Natural killer cell (primary cell): ENCODE measurements at regions not wholly inside any gene's neighbourhood (a gene's known extent, or its start where the extent isn't known, plus 50 kb on each side); places are given as distances from the start of the nearest gene placed in this dataset.

ENCODE experiments used
- ATAC-seq, 3 donors: fragments of 150-1000 bp in 2 of 3; fragments of 200-7000 bp in 1 of 3; cut with Tn5 transposase; 1 replicate in 1 of 3; 2 replicates in 2 of 3; pipeline ENCODE4 v1.10.0; 2021; ENCODE audit warnings: mild to moderate bottlenecking in 2 of 3, moderate library complexity in 2 of 3
- DNase-seq, 2 donors: peaks; one replicate each; pipeline versions ENCODE4 v3.0.0 to v3.0.0-alpha.2; 2013 to 2021; ENCODE audit warnings: mixed read lengths in 1 of 2
- H3K27ac ChIP-seq: one replicate; pipeline ENCODE4 v1.5.1; 2013; ENCODE audit warnings: mild to moderate bottlenecking, low read length
- H3K27me3 ChIP-seq: one replicate; pipeline ENCODE4 v1.6.1; 2013; ENCODE audit warnings: low read length; ENCODE audit not compliant: control insufficient read depth, insufficient read depth
- H3K36me3 ChIP-seq: one replicate; pipeline ENCODE4 v1.6.1; 2013; ENCODE audit warnings: low read length; ENCODE audit not compliant: control insufficient read depth, insufficient read depth
- H3K4me1 ChIP-seq: one replicate; pipeline ENCODE4 v1.6.1; 2013; ENCODE audit warnings: low read length; ENCODE audit not compliant: control insufficient read depth, insufficient read depth
- H3K4me3 ChIP-seq: one replicate; pipeline ENCODE4 v1.5.1; 2013; ENCODE audit warnings: low read length
- H3K9me3 ChIP-seq: one replicate; pipeline ENCODE4 v1.6.1; 2013; ENCODE audit warnings: low read length; ENCODE audit not compliant: control insufficient read depth, insufficient read depth
- H3K27ac Mint-ChIP-seq, 2 donors: one replicate each; pipeline ENCODE4 v1.8.0; 2022; ENCODE audit warnings: mild to moderate bottlenecking in 2 of 2, mixed read lengths in 2 of 2, moderate library complexity in 1 of 2
- H3K27me3 Mint-ChIP-seq, 2 donors: one replicate each; pipeline ENCODE4 v1.8.0; 2022; ENCODE audit warnings: low read depth in 2 of 2, mixed read lengths in 2 of 2
- H3K36me3 Mint-ChIP-seq: one replicate; pipeline ENCODE4 v1.8.0; 2022; ENCODE audit warnings: mixed read lengths
- H3K4me1 Mint-ChIP-seq, 2 donors: one replicate each; pipeline ENCODE4 v1.8.0; 2022; ENCODE audit warnings: mixed read lengths in 2 of 2
- H3K4me3 Mint-ChIP-seq: one replicate; pipeline ENCODE4 v1.8.0; 2022; ENCODE audit warnings: mild to moderate bottlenecking, moderate library complexity, mixed read lengths
- H3K9me3 Mint-ChIP-seq, 2 donors: one replicate each; pipeline ENCODE4 v1.8.0; 2022; ENCODE audit warnings: mixed read lengths in 2 of 2
- CTCF ChIP-seq: fragments of 200-600 bp; IDR thresholded peaks from one replicate; pipeline ENCODE4 v1.8.0; 2022; ENCODE audit warnings: antibody characterized with exemption
- WGBS: methylation state at CpG from one replicate; pipeline ENCODE4 v1.1.7; 2013; ENCODE audit warnings: missing lambda C conversion rate; ENCODE audit not compliant: insufficient coverage; 5-methylcytosine and 5-hydroxymethylcytosine counted together
- intact Hi-C: fragments of 100-400 bp; cut with micrococcal nuclease; formaldehyde crosslinking; loops from one replicate; pipeline ENCODE4 v1.14.2; 2022

DNA sequence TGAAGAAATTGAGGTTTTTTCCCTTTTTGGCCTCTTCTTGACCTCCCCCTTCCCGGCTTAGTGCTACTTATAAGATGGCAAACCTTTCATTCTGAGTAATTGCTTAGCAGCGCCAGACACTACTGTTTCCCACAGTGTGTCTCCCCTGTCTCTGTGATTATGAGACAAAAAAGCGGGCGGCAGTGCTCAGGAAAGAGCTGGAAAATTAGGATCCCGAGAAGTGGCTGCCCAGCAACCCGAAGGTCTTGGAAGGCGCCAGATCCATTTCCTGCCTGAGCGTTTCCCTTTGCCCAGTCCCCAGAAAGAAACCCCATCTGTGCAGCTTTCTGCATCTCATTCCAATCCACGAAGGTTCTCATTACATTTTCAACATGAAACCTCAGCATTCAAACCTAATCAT is 191.9 kb upstream of the APCDD1 start:
- WGBS = 85% methylated on average over 9 of the region's 9 CpGs
- H3K4me1 ChIP-seq = no peaks in the 10 kb centered on the region
- Mint-ChIP-seq H3K27me3 (no peaks in the 10 kb centered on the region), H3K4me3 (no peak overlapping the region), H3K4me1 (no peaks in the 10 kb centered on the region), H3K36me3 (no peaks in the 10 kb centered on the region), H3K9me3 (no peaks in the 10 kb centered on the region), H3K27ac (no peak overlapping the region)
- TF ChIP-seq CTCF = no peak
- no peaks in the 10 kb centered on the region for H3K36me3 ChIP-seq
- no peak overlapping the region for H3K27ac ChIP-seq
- DNase-seq (no peak), ATAC-seq (no peak)
- intact Hi-C loops = no loop called here
- H3K27me3 ChIP-seq = no peaks in the 10 kb centered on the region
- no peaks in the 10 kb centered on the region for H3K9me3 ChIP-seq
- no peak overlapping the region for H3K4me3 ChIP-seq

DNA sequence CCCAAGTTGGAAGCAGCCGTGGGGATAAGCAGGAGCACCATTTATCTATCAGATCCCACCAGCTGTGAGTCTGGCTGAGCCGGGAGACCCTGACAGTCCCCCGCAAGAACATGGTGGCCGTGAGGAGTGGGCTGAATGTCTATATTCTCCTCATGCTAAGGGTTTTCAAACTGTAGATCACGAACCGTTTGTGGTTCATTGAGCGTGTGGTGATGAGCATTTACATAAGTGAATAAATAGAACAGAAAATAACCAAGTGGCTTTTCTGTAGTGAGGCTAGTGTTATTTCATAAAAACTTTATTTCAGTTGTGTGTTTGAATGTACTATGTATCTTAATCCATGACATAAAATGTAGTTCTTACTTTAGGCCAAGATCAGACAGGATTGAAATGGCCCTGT is 190.2 kb upstream of the APCDD1 start:
- H3K36me3 Mint-ChIP-seq = no peaks in the 10 kb centered on the region
- H3K4me1 Mint-ChIP-seq = no peaks in the 10 kb centered on the region
- Histone ChIP-seq H3K4me3 (no peak overlapping the region), H3K9me3 (no peaks in the 10 kb centered on the region), H3K36me3 (no peaks in the 10 kb centered on the region), H3K27ac (no peak overlapping the region), H3K4me1 (no peaks in the 10 kb centered on the region), H3K27me3 (no peaks in the 10 kb centered on the region)
- no peak for TF ChIP-seq CTCF
- ATAC-seq (no peak), DNase-seq (no peak)
- no peaks in the 10 kb centered on the region for H3K9me3 Mint-ChIP-seq
- H3K27ac Mint-ChIP-seq = no peak overlapping the region
- H3K4me3 Mint-ChIP-seq = no peak overlapping the region
- WGBS = 79% methylated on average over 7 of the region's 7 CpGs
- H3K27me3 Mint-ChIP-seq = no peaks in the 10 kb centered on the region
- intact Hi-C loops = no loop called here

DNA sequence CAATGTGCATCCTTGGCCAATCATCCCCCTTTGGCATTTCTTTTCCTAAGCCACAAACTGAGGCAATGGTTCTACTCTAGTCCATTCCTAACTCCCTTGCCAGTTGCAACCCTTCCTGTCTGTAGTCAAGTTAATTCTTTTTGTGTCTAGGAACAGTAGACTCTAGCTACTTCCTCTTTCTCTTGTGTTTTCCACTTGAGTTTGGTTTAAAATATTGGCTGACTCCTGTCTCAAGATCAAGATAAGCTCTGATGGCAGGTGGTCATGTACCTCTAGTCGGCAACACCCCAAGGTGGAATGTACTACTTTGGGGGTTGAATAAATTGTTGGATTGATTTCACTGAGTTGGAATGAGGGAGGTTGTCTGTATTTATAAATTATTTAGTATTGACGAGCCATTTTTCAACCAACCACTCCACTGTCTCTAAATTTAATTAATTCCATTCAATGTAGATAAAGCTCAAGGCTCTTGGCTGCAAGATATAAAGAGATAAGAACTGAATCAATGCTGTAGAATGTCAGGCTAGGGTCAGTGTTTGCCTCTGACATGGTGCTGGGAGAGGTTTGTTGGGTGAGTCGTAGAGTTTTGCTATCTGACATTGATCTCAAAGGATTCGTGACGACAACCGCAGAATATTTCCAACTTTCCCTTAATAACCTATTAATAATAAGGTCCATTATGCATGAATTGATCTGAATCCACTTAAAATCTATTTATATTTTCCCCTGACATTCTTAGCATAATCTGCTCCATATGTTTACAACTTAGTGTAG is 188.7 kb upstream of the APCDD1 start:
- Mint-ChIP-seq H3K36me3 (no peaks in the 10 kb centered on the region), H3K9me3 (no peaks in the 10 kb centered on the region), H3K4me1 (no peaks in the 10 kb centered on the region), H3K27ac (no peak overlapping the region), H3K4me3 (no peak overlapping the region), H3K27me3 (no peaks in the 10 kb centered on the region)
- intact Hi-C loops = no loop called here
- Histone ChIP-seq H3K4me3 (no peak overlapping the region), H3K27me3 (no peaks in the 10 kb centered on the region), H3K27ac (no peak overlapping the region), H3K4me1 (no peaks in the 10 kb centered on the region), H3K9me3 (no peaks in the 10 kb centered on the region), H3K36me3 (no peaks in the 10 kb centered on the region)
- no peak for ATAC-seq
- 79% methylated on average over 4 of the region's 6 CpGs for WGBS
- no peak for DNase-seq
- TF ChIP-seq CTCF = no peak

DNA sequence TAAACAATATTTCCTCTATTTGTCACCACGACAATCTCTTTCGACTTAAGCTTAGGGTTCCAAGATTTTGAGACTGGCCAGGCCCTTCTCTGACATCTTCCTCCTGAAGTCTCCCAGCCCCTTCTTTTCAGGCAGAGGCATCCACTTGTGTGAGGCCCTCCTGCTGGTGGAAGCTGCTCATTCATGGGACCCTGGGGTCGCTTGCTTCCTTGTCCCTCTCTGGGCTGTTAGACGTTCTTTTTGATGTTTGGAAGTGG is 188.2 kb upstream of the APCDD1 start:
- DNase-seq = no peak
- Histone ChIP-seq H3K27ac (no peak overlapping the region), H3K4me1 (no peaks in the 10 kb centered on the region), H3K4me3 (no peak overlapping the region), H3K27me3 (no peaks in the 10 kb centered on the region), H3K9me3 (no peaks in the 10 kb centered on the region), H3K36me3 (no peaks in the 10 kb centered on the region)
- H3K4me1 Mint-ChIP-seq = no peaks in the 10 kb centered on the region
- no peak for ATAC-seq
- H3K4me3 Mint-ChIP-seq = no peak overlapping the region
- TF ChIP-seq CTCF = no peak
- WGBS = 92% methylated on average over 4 of the region's 4 CpGs
- H3K27ac Mint-ChIP-seq = no peak overlapping the region
- H3K9me3 Mint-ChIP-seq = no peaks in the 10 kb centered on the region
- no peaks in the 10 kb centered on the region for H3K36me3 Mint-ChIP-seq
- H3K27me3 Mint-ChIP-seq = no peaks in the 10 kb centered on the region
- intact Hi-C loops = no loop called here
